DMS114 treated with DMSO at 0.1 percent for 48 hours (cell line): ENCODE measurements at regions not wholly inside any gene's neighbourhood (a gene's known extent, or its start where the extent isn't known, plus 50 kb on each side); places are given as distances from the start of the nearest gene placed in this dataset.

Experiments used
- DNase-seq: peaks from one replicate; lab custom pipeline; 2025; ENCODE audit not compliant: unreplicated experiment; lab: John Stamatoyannopoulos, UW

- DNase-seq: no peak
Measured at GRCh38 chr6:125534430-125535263, 214.8 kb upstream of the HEY2 start.

DNA sequence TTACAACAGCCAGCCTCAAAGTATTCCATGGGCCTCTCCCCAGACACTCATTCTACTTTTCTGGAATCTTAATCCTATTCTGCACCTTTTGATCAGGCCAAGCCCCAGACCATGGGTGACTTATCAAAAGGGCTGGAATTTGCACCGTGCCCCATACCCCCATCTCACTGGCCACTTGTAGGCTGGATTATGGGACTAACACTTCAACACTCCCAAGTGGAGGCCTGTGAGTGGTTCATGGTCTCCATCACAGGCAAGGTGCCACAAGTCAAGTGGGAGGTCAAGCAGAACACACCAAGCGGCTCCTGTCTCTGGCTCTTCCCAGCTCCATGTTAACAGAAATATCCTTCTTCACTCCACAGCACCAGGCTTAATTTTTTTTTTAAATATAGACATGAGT is 212.3 kb upstream of the HEY2 start:
- no peak for DNase-seq

GRCh38 chr6:125539892-125540291 is 209.5 kb upstream of the HEY2 start:
- DNase-seq: no peak

DNA sequence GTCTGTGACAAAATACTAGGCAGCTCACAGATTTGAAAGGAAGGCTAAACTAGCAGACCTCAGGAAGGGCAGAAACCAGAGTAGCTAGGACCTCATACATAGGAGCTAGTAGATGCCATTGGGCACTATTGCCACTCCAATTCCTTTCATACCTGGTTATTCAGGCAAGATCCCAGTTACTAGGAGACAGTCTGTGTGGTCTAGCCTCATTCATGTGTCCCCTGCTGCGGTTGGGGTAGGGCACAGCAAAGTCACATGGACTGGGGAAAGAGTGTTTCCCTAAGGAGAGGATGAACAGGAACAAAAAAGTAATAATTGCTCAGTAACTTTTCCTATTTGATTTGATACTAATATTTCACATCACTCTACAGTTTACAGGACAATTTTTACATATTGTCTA is 204.6 kb upstream of the HEY2 start:
- no peak for DNase-seq

DNA sequence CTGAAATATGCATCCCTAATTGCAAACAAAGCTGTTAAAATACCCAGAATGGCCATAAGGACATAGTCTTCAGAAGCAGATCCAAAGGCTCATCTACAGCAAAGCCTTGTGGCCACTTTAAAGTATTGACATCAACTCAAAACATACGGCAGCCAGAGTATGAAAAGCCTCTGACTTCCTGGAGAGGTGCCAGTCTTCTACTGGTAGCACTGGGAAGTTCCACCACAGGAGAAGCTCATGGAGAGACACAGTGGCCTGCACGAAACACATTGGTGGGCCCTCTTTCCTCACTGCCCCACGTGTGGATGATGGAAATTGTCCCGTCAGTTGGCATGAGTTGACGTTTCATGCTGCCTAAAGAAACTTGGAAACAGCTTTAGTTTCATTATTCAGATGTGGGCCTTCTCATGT is 202.6 kb upstream of the HEY2 start:
- no peak for DNase-seq

- no peak for DNase-seq
Measured at GRCh38 chr6:125547381-125547780, 202.1 kb upstream of the HEY2 start.

DNA sequence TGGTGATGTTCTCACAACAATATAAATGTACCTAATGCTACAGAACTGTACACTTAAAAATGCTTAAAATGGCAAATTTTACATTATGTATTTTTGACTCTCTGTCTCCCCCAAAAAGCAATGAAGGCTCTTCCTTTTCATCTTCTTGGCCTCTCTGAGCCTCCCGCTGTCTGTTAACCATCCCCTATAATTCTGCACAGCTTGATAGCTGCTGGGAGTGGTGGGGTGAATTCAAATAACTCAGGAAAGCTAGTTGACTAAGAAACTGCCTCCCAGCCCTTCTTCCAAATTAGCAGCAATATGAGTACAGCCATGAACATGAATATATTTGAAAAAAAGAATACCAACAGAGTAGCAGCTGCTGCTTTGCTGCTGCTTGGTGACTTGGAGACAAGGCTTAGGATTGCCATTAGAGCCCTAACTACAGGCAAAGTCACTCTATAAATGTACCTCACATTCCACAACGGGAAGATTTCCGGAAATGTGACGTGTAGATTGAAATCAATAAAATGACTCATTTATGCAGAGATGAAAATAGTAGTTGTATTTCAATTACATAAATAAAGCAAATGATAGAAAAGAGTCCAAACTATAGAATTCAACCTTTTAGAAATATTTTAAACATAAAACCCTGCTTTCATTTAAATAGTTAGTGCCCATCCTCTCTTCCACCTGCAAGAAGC is 200.1 kb upstream of the HEY2 start:
- no peak for DNase-seq

DNA sequence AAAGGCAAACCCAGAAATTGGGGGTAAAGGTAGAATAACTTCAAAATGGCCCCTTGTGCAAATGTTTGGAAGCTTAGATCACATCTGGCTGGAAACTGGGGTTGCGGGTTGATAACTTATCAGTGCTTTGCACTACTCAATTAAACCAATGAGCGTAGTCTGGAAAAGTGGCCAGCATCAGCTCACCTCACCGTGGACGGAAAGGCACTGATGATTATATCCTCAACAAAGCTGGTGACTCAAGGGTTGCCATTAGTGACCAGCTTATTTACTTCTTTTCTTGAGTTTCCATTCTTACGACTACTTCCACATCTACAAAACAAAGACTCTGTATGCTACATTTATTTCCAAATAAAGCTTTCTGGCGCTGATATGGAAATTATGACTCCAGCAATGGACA is 198.5 kb upstream of the HEY2 start:
- DNase-seq: no peak

GRCh38 chr6:125552819-125553218 is 196.6 kb upstream of the HEY2 start:
- DNase-seq: no peak

- no peak for DNase-seq
Measured at GRCh38 chr6:125554456-125554855, 195.0 kb upstream of the HEY2 start.

DNA sequence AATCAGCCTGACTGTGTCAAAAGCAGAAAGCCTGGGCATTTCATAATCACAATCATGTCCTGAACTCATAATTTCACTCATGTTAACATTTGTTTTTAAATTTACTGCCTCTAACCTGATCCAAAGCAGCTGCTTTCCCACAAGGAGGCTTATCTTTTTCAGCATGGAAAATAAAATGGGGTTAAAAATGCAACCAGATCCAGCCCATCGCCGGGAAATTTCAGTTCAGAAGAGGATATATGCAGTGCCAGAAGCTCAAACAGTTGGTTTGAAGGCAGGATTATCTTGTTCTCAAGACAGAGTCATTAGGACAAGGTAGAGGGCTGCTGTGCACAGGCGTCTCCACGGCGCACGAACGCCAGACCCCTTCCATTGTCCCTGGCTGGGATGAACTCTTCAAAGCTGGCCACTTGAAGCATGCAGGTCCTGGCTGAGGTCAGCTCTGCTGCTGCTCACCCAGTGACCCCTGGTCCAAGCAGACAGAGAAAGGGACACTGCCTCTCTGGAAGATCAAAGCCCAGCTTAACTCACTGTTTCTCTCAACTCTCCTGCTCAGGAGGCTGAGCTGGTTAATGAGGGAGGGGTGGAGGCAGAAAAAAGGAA is 191.1 kb upstream of the HEY2 start:
- DNase-seq: no peak

DNA sequence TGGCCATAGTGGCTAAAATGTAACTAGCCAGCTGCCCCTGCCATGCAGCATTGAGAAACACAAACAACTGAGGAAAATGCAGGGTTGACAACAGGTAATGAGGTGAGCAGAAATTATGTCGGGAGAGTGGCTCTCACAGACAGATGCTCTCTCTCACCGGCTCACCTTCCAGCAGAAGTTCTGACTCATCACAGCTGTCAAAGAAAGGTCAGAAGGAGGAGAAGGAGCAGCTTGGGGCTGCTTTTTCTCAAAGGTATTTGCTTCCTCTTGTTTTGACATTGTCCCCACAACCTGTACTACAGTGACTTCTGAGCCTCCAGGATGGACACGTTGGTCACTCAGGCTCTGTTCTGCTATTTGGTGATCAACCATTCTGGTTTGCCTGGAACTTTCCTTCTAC is 190.5 kb upstream of the HEY2 start:
- DNase-seq: no peak

DNA sequence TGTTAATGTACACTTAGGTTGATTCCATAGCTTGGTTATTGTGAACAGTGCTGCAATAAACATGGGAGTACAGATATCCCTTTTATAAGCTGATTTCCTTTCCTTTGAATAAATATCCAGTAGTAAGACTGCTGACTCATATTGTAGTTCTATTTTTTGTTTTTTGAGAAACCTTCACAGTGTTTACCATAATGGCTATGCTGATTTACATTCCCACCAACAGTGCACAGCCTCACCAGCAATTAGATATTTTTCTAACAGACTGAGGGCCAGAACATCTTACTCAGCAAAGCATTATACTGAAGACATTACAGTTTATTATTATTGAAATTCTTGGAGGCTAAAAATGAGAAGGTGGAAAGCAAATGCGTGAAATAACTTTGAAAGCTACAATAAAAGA is 187.3 kb upstream of the HEY2 start:
- no peak for DNase-seq

DNA sequence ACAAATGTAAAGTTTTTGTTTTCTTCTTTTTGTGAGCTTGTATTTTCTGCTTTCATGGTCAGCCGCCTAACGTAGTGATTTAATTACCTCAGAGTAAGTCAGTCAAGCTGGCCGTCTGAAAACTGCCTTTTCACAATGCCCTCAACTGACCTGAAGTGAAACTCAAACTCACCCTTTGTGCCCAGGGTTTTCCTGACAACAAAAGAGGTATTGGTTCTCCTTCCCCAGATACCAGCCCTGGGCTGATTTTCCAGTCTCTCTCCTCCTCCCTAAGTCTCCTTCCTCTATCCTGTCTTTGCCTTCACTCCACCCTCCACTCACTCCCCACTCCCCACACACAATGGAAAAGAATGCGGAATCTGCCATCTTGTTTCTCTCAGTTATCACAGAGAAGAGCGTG is 184.5 kb upstream of the HEY2 start:
- DNase-seq: no peak

DNA sequence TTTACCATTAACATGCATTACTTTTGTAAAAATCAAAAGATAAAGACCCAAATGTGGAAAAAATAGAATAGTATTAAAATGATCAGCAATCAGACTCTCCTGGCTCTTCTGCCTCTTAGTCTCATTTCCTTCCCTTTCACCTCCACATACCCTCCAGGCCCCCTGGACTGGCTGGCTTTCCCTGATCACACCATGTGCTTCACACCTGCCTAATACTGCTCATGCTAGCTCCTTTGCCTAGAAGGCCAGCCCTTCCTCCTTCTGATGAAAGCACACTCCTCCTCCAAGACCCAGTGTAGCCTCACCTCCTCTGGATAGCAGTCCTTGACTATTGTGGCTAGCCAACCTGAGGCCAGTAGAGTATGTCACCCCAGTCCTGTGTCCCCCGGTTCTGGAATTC is 182.0 kb upstream of the HEY2 start:
- no peak for DNase-seq

DNA sequence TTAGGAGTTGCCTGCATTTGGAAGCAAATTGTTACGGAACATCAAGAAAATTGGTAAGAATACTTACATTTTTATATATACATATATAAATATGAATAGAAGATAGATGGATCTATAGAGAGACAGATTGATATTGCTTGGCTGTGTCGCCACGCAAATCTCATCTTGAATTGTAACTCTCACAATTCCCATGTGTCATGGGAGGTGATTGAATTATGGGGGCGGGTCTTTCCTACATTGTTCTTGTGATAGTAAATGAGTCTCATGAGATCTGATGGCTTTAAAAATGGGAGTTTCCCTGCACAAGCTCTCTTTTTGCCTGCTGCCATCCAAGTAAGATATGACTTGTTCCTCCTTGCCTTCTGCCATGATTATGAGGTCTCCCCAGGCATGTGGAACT is 180.8 kb upstream of the HEY2 start:
- no peak for DNase-seq

DNA sequence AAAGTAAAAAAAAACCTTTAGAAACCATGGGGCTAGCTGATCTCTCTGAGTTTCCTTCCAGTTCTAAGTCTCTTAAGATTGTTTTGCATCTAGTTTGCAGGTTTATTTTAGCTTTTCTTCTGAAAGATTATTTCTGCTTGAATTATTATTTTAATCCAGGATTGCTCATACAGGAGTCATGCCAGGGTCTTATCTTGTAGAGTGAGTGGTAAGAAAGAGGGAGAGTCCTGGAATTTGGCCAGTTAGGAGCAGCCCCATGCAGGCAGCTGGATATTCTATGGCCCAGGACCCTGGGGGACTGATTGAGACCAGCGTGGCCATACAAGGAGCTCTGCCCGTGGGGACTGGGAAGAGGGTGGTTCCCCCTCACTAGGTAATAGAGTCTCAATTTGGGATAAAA is 178.9 kb upstream of the HEY2 start:
- DNase-seq: no peak

DNA sequence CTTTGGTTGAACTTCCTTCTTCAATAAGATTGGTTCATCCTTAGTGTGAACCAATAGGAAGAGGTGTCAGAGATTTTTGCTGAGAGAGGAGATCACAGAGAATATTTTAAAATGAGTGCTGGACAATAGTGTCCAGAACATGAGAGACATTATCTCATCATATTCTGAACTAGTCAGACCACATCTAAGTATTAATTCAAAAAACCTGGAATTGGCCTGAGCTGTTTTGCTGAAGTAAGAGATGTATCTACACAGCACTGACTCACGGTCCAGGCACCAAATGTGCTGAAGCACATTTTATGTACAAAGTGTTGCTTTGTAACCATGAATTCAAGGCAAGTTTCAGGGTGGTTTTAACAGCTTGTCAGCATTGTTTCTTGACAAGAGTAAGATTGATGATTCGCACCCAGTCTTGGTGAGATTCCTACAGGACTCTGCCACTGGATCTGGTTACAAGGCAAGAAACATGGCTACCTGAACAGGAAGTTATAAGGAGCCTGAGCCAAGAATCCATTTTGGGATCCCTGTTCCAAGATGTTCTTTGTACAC is 178.2 kb upstream of the HEY2 start:
- DNase-seq: no peak

DNA sequence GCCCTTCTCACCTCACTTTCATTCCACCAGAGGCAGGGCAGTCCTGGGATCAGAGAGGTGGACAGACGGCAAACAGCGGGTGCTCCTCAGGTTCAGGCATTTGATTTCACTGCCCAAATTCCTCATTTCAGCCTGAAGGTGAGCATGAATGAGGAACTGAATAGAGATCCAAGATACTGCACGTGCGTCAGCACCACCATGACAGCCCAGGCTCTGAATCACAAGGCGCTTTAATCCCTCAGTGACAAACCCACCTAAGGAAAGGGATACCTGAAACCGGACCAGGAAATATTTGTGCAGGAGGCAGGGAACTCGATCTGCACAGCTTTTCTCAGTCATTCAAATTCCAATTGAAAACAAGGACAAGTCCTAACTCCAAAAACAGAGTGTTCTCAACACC is 174.8 kb upstream of the HEY2 start:
- DNase-seq: no peak

GRCh38 chr6:125577124-125577662 is 172.2 kb upstream of the HEY2 start:
- no peak for DNase-seq

DNA sequence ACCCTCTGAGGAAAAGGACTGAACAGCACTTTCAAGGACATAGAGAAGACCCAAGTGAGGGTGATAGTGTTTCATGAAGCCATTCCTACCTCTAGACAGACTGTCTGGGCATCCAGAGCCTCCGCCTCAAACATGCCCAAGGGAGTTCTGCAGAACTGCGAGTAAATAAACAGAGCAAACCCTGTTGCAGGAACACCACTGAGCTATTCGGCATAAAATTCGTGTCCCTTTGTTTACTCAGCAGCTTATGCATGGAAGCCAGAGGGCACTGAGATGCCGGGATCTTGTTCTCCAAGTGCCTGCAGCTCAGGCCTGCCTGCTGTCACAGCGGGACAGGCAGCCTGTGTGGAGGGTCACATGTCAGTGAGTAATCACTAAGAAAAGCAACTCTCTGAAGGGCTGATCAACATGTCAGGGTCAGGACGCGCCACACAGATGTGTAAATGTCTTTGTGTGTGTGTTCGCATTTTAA is 164.9 kb upstream of the HEY2 start:
- DNase-seq: no peak

DNA sequence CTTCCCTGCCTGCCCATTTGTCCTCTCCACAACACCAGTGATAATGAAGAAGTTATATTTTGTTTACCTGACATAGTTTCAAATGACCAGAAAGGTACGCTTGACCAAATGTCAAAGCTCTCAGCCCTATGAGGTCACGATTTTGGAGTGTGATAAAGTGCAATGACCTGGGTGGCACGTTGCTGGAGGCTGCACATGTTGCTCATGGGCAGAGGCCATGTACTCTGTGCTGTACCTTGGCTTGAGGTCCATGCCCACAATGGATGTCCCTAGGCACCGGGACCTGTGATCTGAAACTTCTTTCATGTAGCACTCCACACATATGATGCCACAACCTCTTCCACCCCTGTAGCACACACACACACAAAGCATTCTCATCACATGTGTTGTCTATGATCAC is 164.0 kb upstream of the HEY2 start:
- no peak for DNase-seq
